ENCODE measurements at regions not wholly inside any gene's neighbourhood (a gene's known extent, or its start where the extent isn't known, plus 50 kb on each side); places are given as distances from the start of the nearest gene placed in this dataset.

DNA sequence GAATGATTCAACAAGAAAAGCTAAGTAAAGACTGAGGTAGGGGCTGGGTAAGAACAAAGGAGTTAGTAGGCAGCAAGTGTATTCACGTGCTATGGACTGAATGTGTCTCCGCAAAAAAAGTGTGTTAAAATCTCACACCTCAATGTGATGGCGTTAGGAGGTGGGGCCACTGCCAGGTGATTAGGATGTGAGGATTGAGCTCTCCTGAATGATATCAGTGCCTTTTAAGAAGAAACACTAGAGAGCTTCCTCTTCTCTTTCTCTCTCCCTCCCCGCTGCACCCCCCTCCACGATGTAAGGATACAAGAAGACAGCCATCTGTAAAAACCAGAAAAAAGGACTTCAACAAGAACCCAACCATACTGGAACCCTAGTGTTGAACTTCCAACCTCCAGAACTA is 396.1 kb upstream of the PLXNA2 start:
- Histone ChIP-seq H3K4me3 (ENCODE audit: low read depth in 2 of 2, low read length in 2 of 2) (no peak overlapping the region), H3K27ac (ENCODE audit: low read length) (no peak overlapping the region), H3K36me3 (ENCODE audit: control insufficient read depth, insufficient read depth, low read length) (no peaks in the 10 kb centered on the region), H3K9me3 (ENCODE audit: control insufficient read depth, insufficient read depth, low read depth, low read length) (no peaks in the 10 kb centered on the region), H3K4me1 (ENCODE audit: control insufficient read depth, insufficient read depth, low read length) (no peaks in the 10 kb centered on the region), H3K27me3 (ENCODE audit: control insufficient read depth, insufficient read depth, low read length) (no peaks in the 10 kb centered on the region)
- no TSS peak for BruUV-seq (replicated peaks)
- TF ChIP-seq, protein P1, sequence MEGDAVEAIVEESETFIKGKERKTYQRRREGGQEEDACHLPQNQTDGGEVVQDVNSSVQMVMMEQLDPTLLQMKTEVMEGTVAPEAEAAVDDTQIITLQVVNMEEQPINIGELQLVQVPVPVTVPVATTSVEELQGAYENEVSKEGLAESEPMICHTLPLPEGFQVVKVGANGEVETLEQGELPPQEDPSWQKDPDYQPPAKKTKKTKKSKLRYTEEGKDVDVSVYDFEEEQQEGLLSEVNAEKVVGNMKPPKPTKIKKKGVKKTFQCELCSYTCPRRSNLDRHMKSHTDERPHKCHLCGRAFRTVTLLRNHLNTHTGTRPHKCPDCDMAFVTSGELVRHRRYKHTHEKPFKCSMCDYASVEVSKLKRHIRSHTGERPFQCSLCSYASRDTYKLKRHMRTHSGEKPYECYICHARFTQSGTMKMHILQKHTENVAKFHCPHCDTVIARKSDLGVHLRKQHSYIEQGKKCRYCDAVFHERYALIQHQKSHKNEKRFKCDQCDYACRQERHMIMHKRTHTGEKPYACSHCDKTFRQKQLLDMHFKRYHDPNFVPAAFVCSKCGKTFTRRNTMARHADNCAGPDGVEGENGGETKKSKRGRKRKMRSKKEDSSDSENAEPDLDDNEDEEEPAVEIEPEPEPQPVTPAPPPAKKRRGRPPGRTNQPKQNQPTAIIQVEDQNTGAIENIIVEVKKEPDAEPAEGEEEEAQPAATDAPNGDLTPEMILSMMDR (IDR thresholded peaks at IDR 0.05): no peak
- TF ChIP-seq, protein P2, sequence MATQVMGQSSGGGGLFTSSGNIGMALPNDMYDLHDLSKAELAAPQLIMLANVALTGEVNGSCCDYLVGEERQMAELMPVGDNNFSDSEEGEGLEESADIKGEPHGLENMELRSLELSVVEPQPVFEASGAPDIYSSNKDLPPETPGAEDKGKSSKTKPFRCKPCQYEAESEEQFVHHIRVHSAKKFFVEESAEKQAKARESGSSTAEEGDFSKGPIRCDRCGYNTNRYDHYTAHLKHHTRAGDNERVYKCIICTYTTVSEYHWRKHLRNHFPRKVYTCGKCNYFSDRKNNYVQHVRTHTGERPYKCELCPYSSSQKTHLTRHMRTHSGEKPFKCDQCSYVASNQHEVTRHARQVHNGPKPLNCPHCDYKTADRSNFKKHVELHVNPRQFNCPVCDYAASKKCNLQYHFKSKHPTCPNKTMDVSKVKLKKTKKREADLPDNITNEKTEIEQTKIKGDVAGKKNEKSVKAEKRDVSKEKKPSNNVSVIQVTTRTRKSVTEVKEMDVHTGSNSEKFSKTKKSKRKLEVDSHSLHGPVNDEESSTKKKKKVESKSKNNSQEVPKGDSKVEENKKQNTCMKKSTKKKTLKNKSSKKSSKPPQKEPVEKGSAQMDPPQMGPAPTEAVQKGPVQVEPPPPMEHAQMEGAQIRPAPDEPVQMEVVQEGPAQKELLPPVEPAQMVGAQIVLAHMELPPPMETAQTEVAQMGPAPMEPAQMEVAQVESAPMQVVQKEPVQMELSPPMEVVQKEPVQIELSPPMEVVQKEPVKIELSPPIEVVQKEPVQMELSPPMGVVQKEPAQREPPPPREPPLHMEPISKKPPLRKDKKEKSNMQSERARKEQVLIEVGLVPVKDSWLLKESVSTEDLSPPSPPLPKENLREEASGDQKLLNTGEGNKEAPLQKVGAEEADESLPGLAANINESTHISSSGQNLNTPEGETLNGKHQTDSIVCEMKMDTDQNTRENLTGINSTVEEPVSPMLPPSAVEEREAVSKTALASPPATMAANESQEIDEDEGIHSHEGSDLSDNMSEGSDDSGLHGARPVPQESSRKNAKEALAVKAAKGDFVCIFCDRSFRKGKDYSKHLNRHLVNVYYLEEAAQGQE (IDR thresholded peaks at IDR 0.05; ENCODE audit: insufficient read depth in 1 of 2, low read depth in 2 of 2, low read length in 1 of 2): no peak
- TF ChIP-seq POLR2AphosphoS5 (IDR thresholded peaks at IDR 0.05; ENCODE audit: low read depth, low read length) (no peak), TCF7L2 (IDR thresholded peaks at IDR 0.05; ENCODE audit: low read depth, low read length) (no peak), SIN3A (IDR thresholded peaks at IDR 0.05; ENCODE audit: borderline replicate concordance, insufficient read depth, low read depth, low read length) (no peak)
- ChIA-PET CTCF (no interaction called here), POLR2A (interaction anchor here (0.6 kb wide), 1 partner anchor 104 kb away, joined by 3 read pairs; no protein-coding TSS in a partner anchor)
- intact Hi-C loops (cut with micrococcal nuclease; ENCODE audit: unreplicated experiment) (no loop called here), in situ Hi-C loops (cut with HindIII; ENCODE audit: low pct_unique_long_range_greater_than_20kb, low sequenced_read_pairs) (no loop called here)
- no peak for DNase-seq (ENCODE audit: low read depth, low spot score)
- no peak for ATAC-seq

DNA sequence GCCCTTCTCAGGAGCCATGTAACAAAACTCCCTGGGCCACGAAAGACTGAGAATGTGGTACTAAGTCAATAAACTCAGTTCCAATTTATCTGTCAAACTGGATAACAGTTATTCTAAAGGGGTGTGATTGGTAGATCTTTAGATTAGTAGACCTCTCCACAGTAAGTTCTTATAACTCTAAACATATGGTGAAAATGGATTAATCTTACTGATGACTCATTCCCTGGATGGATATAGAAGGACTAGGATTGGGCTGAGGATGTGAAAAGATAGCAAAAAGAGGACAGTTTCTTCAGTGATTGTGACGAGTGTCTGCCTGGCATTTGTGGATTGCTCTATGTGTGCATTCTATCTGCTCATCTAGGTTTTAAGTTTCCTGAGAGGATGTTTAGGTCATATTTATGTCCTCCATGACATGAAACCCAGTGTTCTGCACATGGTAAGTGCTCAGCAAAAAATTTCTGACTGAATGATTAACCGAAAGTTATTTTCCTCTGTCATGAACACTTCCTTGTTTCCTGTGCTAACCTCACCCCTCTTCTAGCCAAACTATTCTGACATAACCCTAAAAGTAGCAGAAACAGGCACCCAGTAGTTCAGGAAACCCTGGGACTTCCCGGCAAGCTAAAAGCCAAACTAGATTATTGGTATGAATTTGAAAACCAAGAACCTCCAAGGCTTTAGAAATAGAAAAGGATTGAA is 397.5 kb upstream of the PLXNA2 start:
- POLR2A ChIA-PET: no interaction called here
- H3K27ac ChIP-seq (ENCODE audit: low read length): no peak overlapping the region
- CTCF ChIA-PET: no interaction called here
- intact Hi-C loops (cut with micrococcal nuclease; ENCODE audit: unreplicated experiment) (no loop called here), in situ Hi-C loops (cut with HindIII; ENCODE audit: low pct_unique_long_range_greater_than_20kb, low sequenced_read_pairs) (no loop called here)
- H3K27me3 ChIP-seq (ENCODE audit: control insufficient read depth, insufficient read depth, low read length): no peaks in the 10 kb centered on the region
- no peaks in the 10 kb centered on the region for H3K9me3 ChIP-seq (ENCODE audit: control insufficient read depth, insufficient read depth, low read depth, low read length)
- TF ChIP-seq, protein P2 (IDR thresholded peaks at IDR 0.05; ENCODE audit: insufficient read depth in 1 of 2, low read depth in 2 of 2, low read length in 1 of 2): no peak
- TF ChIP-seq, protein P1 (IDR thresholded peaks at IDR 0.05): no peak
- TF ChIP-seq POLR2AphosphoS5 (IDR thresholded peaks at IDR 0.05; ENCODE audit: low read depth, low read length): no peak
- TF ChIP-seq TCF7L2 (IDR thresholded peaks at IDR 0.05; ENCODE audit: low read depth, low read length): no peak
- TF ChIP-seq SIN3A (IDR thresholded peaks at IDR 0.05; ENCODE audit: borderline replicate concordance, insufficient read depth, low read depth, low read length): no peak
- no peak for DNase-seq (ENCODE audit: low read depth, low spot score)
- H3K36me3 ChIP-seq (ENCODE audit: control insufficient read depth, insufficient read depth, low read length): no peaks in the 10 kb centered on the region
- no peaks in the 10 kb centered on the region for H3K4me1 ChIP-seq (ENCODE audit: control insufficient read depth, insufficient read depth, low read length)
- ATAC-seq: no peak
- H3K4me3 ChIP-seq (ENCODE audit: low read depth in 2 of 2, low read length in 2 of 2): no peak overlapping the region
- no TSS peak for BruUV-seq (replicated peaks)
